ENCODE measurements at regions not wholly inside any gene's neighbourhood (a gene's known extent, or its start where the extent isn't known, plus 50 kb on each side); places are given as distances from the start of the nearest gene placed in this dataset.

GRCh38 chr3:180743813-180744590 is 64.7 kb upstream of the CCDC39 start:
- H3K4me2 ChIP-seq, result no peak overlapping the region
- H3K36me3 ChIP-seq (ENCODE audit: low read depth), result no peaks in the 10 kb centered on the region
- H3K4me1 ChIP-seq (replicated peaks; ENCODE audit: insufficient read depth), result no peaks in the 10 kb centered on the region
- no peak overlapping the region for H3K27ac ChIP-seq
- no peak for DNase-seq
- intact Hi-C loops (cut with micrococcal nuclease; ENCODE audit: unreplicated experiment), result no loop called here
- no peaks in the 10 kb centered on the region for H3K79me2 ChIP-seq (ENCODE audit: low read depth)
- H3K9me3 ChIP-seq (ENCODE audit: insufficient read depth, low read depth), result no peaks in the 10 kb centered on the region
- H3F3A ChIP-seq (ENCODE audit: insufficient read depth, low read depth), result no peaks in the 10 kb centered on the region
- CTCF ChIA-PET, result no interaction called here
- no peak overlapping the region for H2AFZ ChIP-seq
- BruUV-seq (replicated peaks), result no TSS peak
- no peak overlapping the region for H3K4me3 ChIP-seq
- no peaks in the 10 kb centered on the region for H3K27me3 ChIP-seq (ENCODE audit: insufficient read depth, low read depth)
- H3K9me2 ChIP-seq (ENCODE audit: insufficient read depth), result no peaks in the 10 kb centered on the region
- TF ChIP-seq CTCF (conservative IDR thresholded peaks at IDR 0.05), result no peak
- TF ChIP-seq EZH2 (IDR thresholded peaks at IDR 0.05; ENCODE audit: low read depth), result no peak
- POLR2A ChIA-PET (ENCODE audit: unreplicated experiment), result no interaction called here
- H4K20me1 ChIP-seq (ENCODE audit: insufficient read depth), result no peaks in the 10 kb centered on the region

GRCh38 chr3:180747805-180748361 is 68.6 kb upstream of the CCDC39 start:
- H3K27ac ChIP-seq, result no peak overlapping the region
- H3K27me3 ChIP-seq (ENCODE audit: insufficient read depth, low read depth), result no peaks in the 10 kb centered on the region
- CTCF ChIA-PET, result no interaction called here
- no peaks in the 10 kb centered on the region for H3F3A ChIP-seq (ENCODE audit: insufficient read depth, low read depth)
- POLR2A ChIA-PET (ENCODE audit: unreplicated experiment), result no interaction called here
- H3K4me3 ChIP-seq, result no peak overlapping the region
- H3K9me2 ChIP-seq (ENCODE audit: insufficient read depth), result no peaks in the 10 kb centered on the region
- no peaks in the 10 kb centered on the region for H3K9me3 ChIP-seq (ENCODE audit: insufficient read depth, low read depth)
- no peaks in the 10 kb centered on the region for H3K36me3 ChIP-seq (ENCODE audit: low read depth)
- BruUV-seq (replicated peaks), result no TSS peak
- no peak overlapping the region for H2AFZ ChIP-seq
- intact Hi-C loops (cut with micrococcal nuclease; ENCODE audit: unreplicated experiment), result no loop called here
- H3K79me2 ChIP-seq (ENCODE audit: low read depth), result no peaks in the 10 kb centered on the region
- TF ChIP-seq EZH2 (IDR thresholded peaks at IDR 0.05; ENCODE audit: low read depth) (no peak), CTCF (conservative IDR thresholded peaks at IDR 0.05) (no peak)
- H3K4me2 ChIP-seq, result no peak overlapping the region
- H3K4me1 ChIP-seq (replicated peaks; ENCODE audit: insufficient read depth), result no peaks in the 10 kb centered on the region
- no peak for DNase-seq
- no peaks in the 10 kb centered on the region for H4K20me1 ChIP-seq (ENCODE audit: insufficient read depth)

- Histone ChIP-seq H3K27ac (no peak overlapping the region), H3K36me3 (ENCODE audit: low read depth) (no peaks in the 10 kb centered on the region), H3K4me3 (no peak overlapping the region), H3K27me3 (ENCODE audit: insufficient read depth, low read depth) (no peaks in the 10 kb centered on the region), H4K20me1 (ENCODE audit: insufficient read depth) (no peaks in the 10 kb centered on the region), H3K9me3 (ENCODE audit: insufficient read depth, low read depth) (no peaks in the 10 kb centered on the region), H3K9me2 (ENCODE audit: insufficient read depth) (no peaks in the 10 kb centered on the region), H3K79me2 (ENCODE audit: low read depth) (no peaks in the 10 kb centered on the region), H3F3A (ENCODE audit: insufficient read depth, low read depth) (no peaks in the 10 kb centered on the region), H3K4me2 (no peak overlapping the region), H3K4me1 (replicated peaks; ENCODE audit: insufficient read depth) (no peaks in the 10 kb centered on the region), H2AFZ (no peak overlapping the region)
- TF ChIP-seq CTCF (conservative IDR thresholded peaks at IDR 0.05) (no peak), EZH2 (IDR thresholded peaks at IDR 0.05; ENCODE audit: low read depth) (no peak)
- intact Hi-C loops (cut with micrococcal nuclease; ENCODE audit: unreplicated experiment), result no loop called here
- ChIA-PET POLR2A (ENCODE audit: unreplicated experiment) (no interaction called here), CTCF (interaction anchor here (0.9 kb wide), 1 partner anchor 12 kb away, joined by 3 read pairs; no protein-coding TSS in a partner anchor)
- DNase-seq, result no peak
- BruUV-seq (replicated peaks), result no TSS peak
Measured at GRCh38 chr3:180749322-180749721, 70.0 kb upstream of the CCDC39 start.

All from PC-9 (cell line).